ENCODE measurements at regions not wholly inside any gene's neighbourhood (a gene's known extent, or its start where the extent isn't known, plus 50 kb on each side); places are given as distances from the start of the nearest gene placed in this dataset.
A peak's percentile ranks its signal among the peaks of the same experiment; 100 is the strongest.

GRCh38 chr13:106888148-106888547, 320.2 kb upstream of the ARGLU1 start:
- Histone ChIP-seq H3K27me3 (ENCODE audit: control insufficient read depth in 3 of 3, insufficient read depth in 3 of 3, low read length in 3 of 3) (no peaks in the 10 kb centered on the region), H3K36me3 (ENCODE audit: control insufficient read depth in 3 of 3, insufficient read depth in 2 of 3, low read depth in 1 of 3, low read length in 3 of 3) (no peaks in the 10 kb centered on the region), H3K27ac (ENCODE audit: low read depth in 1 of 3, low read length in 2 of 3) (no peak overlapping the region), H3K4me3 (ENCODE audit: low read depth in 1 of 3, low read length in 3 of 3) (no peak overlapping the region), H3K4me1 (ENCODE audit: control insufficient read depth in 3 of 3, insufficient read depth in 2 of 3, low read depth in 1 of 3, low read length in 2 of 3) (no peaks in the 10 kb centered on the region), H3K9me3 (ENCODE audit: control insufficient read depth in 2 of 2, insufficient read depth in 1 of 2, low read depth in 1 of 2, low read length in 1 of 2) (peaks cover 0 to 4% of the 10 kb centered on the region in 2 donors)
- WGBS, 3 donors, result 95 to 100% (median 95%) methylated on average over 2 of the region's 2 CpGs
- DNase-seq, result no peak
- no peak for FAIRE-seq

- no peak overlapping the region for H3K27ac ChIP-seq (ENCODE audit: low read depth in 1 of 3, low read length in 2 of 3)
- H3K36me3 ChIP-seq (ENCODE audit: control insufficient read depth in 3 of 3, insufficient read depth in 2 of 3, low read depth in 1 of 3, low read length in 3 of 3), result no peaks in the 10 kb centered on the region
- H3K4me3 ChIP-seq (ENCODE audit: low read depth in 1 of 3, low read length in 3 of 3), result no peak overlapping the region
- DNase-seq (no peak), FAIRE-seq (no peak)
- 57 to 74% (median 60%) methylated on average over 2 of the region's 2 CpGs for WGBS, 3 donors
- H3K9me3 ChIP-seq (ENCODE audit: control insufficient read depth in 2 of 2, insufficient read depth in 1 of 2, low read depth in 1 of 2, low read length in 1 of 2), result peaks cover 0 to 4% of the 10 kb centered on the region in 2 donors
- no peaks in the 10 kb centered on the region for H3K27me3 ChIP-seq (ENCODE audit: control insufficient read depth in 3 of 3, insufficient read depth in 3 of 3, low read length in 3 of 3)
- H3K4me1 ChIP-seq (ENCODE audit: control insufficient read depth in 3 of 3, insufficient read depth in 2 of 3, low read depth in 1 of 3, low read length in 2 of 3), result no peaks in the 10 kb centered on the region
Observed at GRCh38 chr13:106887686-106888085, 319.7 kb upstream of the ARGLU1 start.

GRCh38 chr13:106883976-106884375, 316.0 kb upstream of the ARGLU1 start:
- Histone ChIP-seq H3K9me3 (ENCODE audit: control insufficient read depth in 2 of 2, insufficient read depth in 1 of 2, low read depth in 1 of 2, low read length in 1 of 2) (peaks cover 0 to 3% of the 10 kb centered on the region in 2 donors), H3K36me3 (ENCODE audit: control insufficient read depth in 3 of 3, insufficient read depth in 2 of 3, low read depth in 1 of 3, low read length in 3 of 3) (no peaks in the 10 kb centered on the region), H3K27me3 (ENCODE audit: control insufficient read depth in 3 of 3, insufficient read depth in 3 of 3, low read length in 3 of 3) (no peaks in the 10 kb centered on the region), H3K4me1 (ENCODE audit: control insufficient read depth in 3 of 3, insufficient read depth in 2 of 3, low read depth in 1 of 3, low read length in 2 of 3) (no peaks in the 10 kb centered on the region), H3K27ac (ENCODE audit: low read depth in 1 of 3, low read length in 2 of 3) (no peak overlapping the region), H3K4me3 (ENCODE audit: low read depth in 1 of 3, low read length in 3 of 3) (no peak overlapping the region)
- FAIRE-seq (no peak), DNase-seq (no peak)

DNA sequence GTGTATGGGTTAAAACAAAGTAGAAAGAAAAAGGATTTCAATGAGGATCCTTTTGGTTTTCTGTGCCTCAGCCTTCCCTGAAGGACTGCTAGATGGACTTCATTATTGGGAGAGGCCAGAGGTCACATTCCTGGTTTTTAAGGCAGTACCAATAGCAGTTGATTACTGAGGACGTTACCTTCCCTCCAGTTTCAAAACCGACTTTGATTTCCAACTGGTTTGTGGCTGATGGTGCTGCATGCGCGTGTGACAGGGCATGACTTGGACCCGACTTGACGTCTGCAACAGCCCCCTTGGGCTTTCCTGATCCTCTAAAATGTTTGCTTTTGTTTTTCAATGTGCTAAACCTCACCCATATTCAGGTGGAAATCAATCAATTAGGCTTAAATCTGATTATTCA, 314.3 kb upstream of the ARGLU1 start:
- Histone ChIP-seq H3K9me3 (ENCODE audit: control insufficient read depth in 2 of 2, insufficient read depth in 1 of 2, low read depth in 1 of 2, low read length in 1 of 2) (peaks cover 0 to 4% of the 10 kb centered on the region in 2 donors), H3K36me3 (ENCODE audit: control insufficient read depth in 3 of 3, insufficient read depth in 2 of 3, low read depth in 1 of 3, low read length in 3 of 3) (no peaks in the 10 kb centered on the region), H3K27ac (ENCODE audit: low read depth in 1 of 3, low read length in 2 of 3) (no peak overlapping the region), H3K4me1 (ENCODE audit: control insufficient read depth in 3 of 3, insufficient read depth in 2 of 3, low read depth in 1 of 3, low read length in 2 of 3) (no peaks in the 10 kb centered on the region), H3K27me3 (ENCODE audit: control insufficient read depth in 3 of 3, insufficient read depth in 3 of 3, low read length in 3 of 3) (no peaks in the 10 kb centered on the region), H3K4me3 (ENCODE audit: low read depth in 1 of 3, low read length in 3 of 3) (no peak overlapping the region)
- FAIRE-seq, result no peak
- DNase-seq, result no peak
- WGBS, 3 donors, result 69 to 78% (median 76%) methylated on average over 6 of the region's 6 CpGs

DNA sequence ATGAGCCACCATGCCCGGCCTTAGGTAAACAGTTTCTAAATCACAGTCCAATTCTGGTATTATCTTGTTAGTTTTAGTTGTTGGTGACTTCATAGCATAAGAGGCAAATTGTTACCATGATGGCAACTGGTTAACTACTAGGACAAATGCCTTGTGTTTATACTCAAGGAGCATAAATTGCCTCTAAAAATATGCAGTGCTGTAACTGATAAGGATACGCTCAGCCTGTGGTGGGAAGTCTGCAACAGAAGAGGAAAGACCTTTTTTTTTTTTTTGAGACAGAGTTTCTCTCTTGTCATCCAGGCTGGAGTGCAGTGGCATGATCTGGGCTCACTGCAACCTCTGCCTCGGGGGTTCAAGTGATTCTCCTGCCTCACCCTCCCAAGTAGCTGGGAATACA, 311.9 kb upstream of the ARGLU1 start:
- Histone ChIP-seq H3K27me3 (ENCODE audit: control insufficient read depth in 3 of 3, insufficient read depth in 3 of 3, low read length in 3 of 3) (no peaks in the 10 kb centered on the region), H3K36me3 (ENCODE audit: control insufficient read depth in 3 of 3, insufficient read depth in 2 of 3, low read depth in 1 of 3, low read length in 3 of 3) (no peaks in the 10 kb centered on the region), H3K4me1 (ENCODE audit: control insufficient read depth in 3 of 3, insufficient read depth in 2 of 3, low read depth in 1 of 3, low read length in 2 of 3) (no peaks in the 10 kb centered on the region), H3K9me3 (ENCODE audit: control insufficient read depth in 2 of 2, insufficient read depth in 1 of 2, low read depth in 1 of 2, low read length in 1 of 2) (peaks cover 0 to 4% of the 10 kb centered on the region in 2 donors), H3K4me3 (ENCODE audit: low read depth in 1 of 3, low read length in 3 of 3) (no peak overlapping the region), H3K27ac (ENCODE audit: low read depth in 1 of 3, low read length in 2 of 3) (no peak overlapping the region)
- 62 to 80% (median 78%) methylated on average over 3 of the region's 3 CpGs for whole genome bisulfite sequencing, 3 donors
- FAIRE-seq (no peak), DNase-seq (no peak)

DNA sequence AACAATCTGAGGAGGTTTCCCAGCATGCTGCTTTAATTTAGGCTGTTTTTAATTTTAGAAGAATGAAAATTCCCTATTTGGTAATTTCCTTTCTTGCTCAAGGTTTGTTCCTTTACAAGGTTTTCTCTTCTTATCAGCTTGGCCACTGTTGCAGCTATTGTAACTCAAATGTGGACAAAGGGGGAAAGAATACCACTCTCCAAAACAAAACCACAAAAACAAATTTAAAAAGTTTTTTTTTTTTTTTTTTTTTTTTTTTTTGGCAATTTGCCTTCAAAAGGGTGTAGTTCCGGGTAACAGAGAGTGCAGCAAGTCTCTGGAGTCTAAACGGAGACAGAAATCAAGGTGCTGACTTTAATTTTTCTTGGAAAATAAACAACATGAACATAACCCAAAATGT, 306.4 kb upstream of the ARGLU1 start:
- Histone ChIP-seq H3K27ac (ENCODE audit: low read depth in 1 of 3, low read length in 2 of 3) (no peak overlapping the region), H3K4me1 (ENCODE audit: control insufficient read depth in 3 of 3, insufficient read depth in 2 of 3, low read depth in 1 of 3, low read length in 2 of 3) (no peaks in the 10 kb centered on the region), H3K4me3 (ENCODE audit: low read depth in 1 of 3, low read length in 3 of 3) (no peak overlapping the region), H3K36me3 (ENCODE audit: control insufficient read depth in 3 of 3, insufficient read depth in 2 of 3, low read depth in 1 of 3, low read length in 3 of 3) (no peaks in the 10 kb centered on the region), H3K27me3 (ENCODE audit: control insufficient read depth in 3 of 3, insufficient read depth in 3 of 3, low read length in 3 of 3) (no peaks in the 10 kb centered on the region), H3K9me3 (ENCODE audit: control insufficient read depth in 2 of 2, insufficient read depth in 1 of 2, low read depth in 1 of 2, low read length in 1 of 2) (peaks cover 0 to 4% of the 10 kb centered on the region in 2 donors)
- no peak for FAIRE-seq
- WGBS, 3 donors, result 27 to 35% (median 28%) methylated on average over 2 of the region's 2 CpGs
- no peak for DNase-seq

GRCh38 chr13:106873810-106874209, 305.9 kb upstream of the ARGLU1 start:
- H3K27ac ChIP-seq (ENCODE audit: low read depth in 1 of 3, low read length in 2 of 3), result no peak overlapping the region
- H3K4me1 ChIP-seq (ENCODE audit: control insufficient read depth in 3 of 3, insufficient read depth in 2 of 3, low read depth in 1 of 3, low read length in 2 of 3), result no peaks in the 10 kb centered on the region
- DNase-seq, result no peak
- peaks cover 0 to 3% of the 10 kb centered on the region in 2 donors for H3K9me3 ChIP-seq (ENCODE audit: control insufficient read depth in 2 of 2, insufficient read depth in 1 of 2, low read depth in 1 of 2, low read length in 1 of 2)
- H3K27me3 ChIP-seq (ENCODE audit: control insufficient read depth in 3 of 3, insufficient read depth in 3 of 3, low read length in 3 of 3), result no peaks in the 10 kb centered on the region
- no peak for FAIRE-seq
- no peak overlapping the region for H3K4me3 ChIP-seq (ENCODE audit: low read depth in 1 of 3, low read length in 3 of 3)
- no peaks in the 10 kb centered on the region for H3K36me3 ChIP-seq (ENCODE audit: control insufficient read depth in 3 of 3, insufficient read depth in 2 of 3, low read depth in 1 of 3, low read length in 3 of 3)
- WGBS, 3 donors, result 33 to 80% (median 64%) methylated on average over 1 of the region's 1 CpG

DNA sequence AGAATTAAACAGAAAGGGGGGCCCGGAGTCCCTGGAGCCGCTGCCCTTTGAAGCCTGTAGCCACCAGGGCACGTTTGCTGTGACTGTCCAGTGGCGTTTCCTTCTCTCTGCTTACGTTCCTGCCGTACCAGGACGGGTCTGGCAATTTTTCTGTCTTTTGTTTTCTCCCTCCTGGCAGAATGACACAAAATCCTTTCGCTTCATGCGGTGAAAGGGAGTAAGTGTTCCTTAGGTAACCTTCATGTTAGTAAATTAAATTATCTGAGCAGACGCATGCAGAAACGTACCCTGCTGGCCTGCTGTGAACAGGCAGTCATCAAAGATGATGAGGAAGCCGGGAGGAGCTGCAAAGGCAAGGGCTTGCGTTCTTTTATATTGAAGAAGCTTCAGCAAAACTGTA, 299.3 kb upstream of the ARGLU1 start:
- Histone ChIP-seq H3K27me3 (ENCODE audit: control insufficient read depth in 3 of 3, insufficient read depth in 3 of 3, low read length in 3 of 3) (no peaks in the 10 kb centered on the region), H3K36me3 (ENCODE audit: control insufficient read depth in 3 of 3, insufficient read depth in 2 of 3, low read depth in 1 of 3, low read length in 3 of 3) (no peaks in the 10 kb centered on the region), H3K9me3 (ENCODE audit: control insufficient read depth in 2 of 2, insufficient read depth in 1 of 2, low read depth in 1 of 2, low read length in 1 of 2) (no peaks in the 10 kb centered on the region), H3K4me1 (ENCODE audit: control insufficient read depth in 3 of 3, insufficient read depth in 2 of 3, low read depth in 1 of 3, low read length in 2 of 3) (no peaks in the 10 kb centered on the region), H3K4me3 (ENCODE audit: low read depth in 1 of 3, low read length in 3 of 3) (no peak overlapping the region), H3K27ac (ENCODE audit: low read depth in 1 of 3, low read length in 2 of 3) (peak overlapping the region in 1 of 3 donors; percentile 27)
- 32 to 57% (median 40%) methylated on average over 13 of the region's 13 CpGs for WGBS, 3 donors
- FAIRE-seq, result no peak
- DNase-seq, result no peak

DNA sequence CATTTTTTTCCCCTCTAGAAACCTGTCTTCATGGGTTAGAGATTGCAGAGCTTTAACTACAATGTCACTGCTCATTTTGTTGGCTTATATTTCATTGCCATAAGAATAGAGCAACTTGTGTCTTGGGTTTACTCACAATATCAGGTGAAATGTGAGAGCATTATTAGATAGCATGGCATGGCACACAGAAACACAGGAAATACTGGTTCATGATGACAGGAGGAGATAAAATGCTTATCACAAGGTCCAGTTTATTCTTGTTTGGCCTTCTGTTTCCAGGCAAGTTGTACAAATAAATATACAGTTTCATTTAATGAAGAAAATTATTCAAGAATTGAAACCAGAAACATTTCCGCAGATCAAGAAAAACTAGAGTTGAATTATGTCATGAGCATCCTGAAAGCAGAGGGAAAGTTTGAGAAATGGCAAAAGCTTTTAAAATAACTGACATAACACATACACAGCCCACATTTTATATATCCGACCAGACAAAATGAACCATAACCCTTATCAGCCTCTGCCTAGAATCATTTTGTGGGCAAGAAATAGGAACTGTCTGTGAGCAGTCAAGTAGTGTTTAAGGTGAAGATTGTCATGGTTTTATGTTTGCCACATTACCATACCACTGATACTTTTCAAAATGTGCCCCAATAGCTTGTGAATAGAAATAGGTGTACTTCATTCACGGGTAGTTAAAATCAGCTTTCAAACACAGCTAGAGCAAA, 297.9 kb upstream of the ARGLU1 start:
- H3K36me3 ChIP-seq (ENCODE audit: control insufficient read depth in 3 of 3, insufficient read depth in 2 of 3, low read depth in 1 of 3, low read length in 3 of 3), result no peaks in the 10 kb centered on the region
- no peaks in the 10 kb centered on the region for H3K27me3 ChIP-seq (ENCODE audit: control insufficient read depth in 3 of 3, insufficient read depth in 3 of 3, low read length in 3 of 3)
- FAIRE-seq (no peak), DNase-seq (no peak)
- no peak overlapping the region for H3K27ac ChIP-seq (ENCODE audit: low read depth in 1 of 3, low read length in 2 of 3)
- no peak overlapping the region for H3K4me3 ChIP-seq (ENCODE audit: low read depth in 1 of 3, low read length in 3 of 3)
- H3K4me1 ChIP-seq (ENCODE audit: control insufficient read depth in 3 of 3, insufficient read depth in 2 of 3, low read depth in 1 of 3, low read length in 2 of 3), result no peaks in the 10 kb centered on the region
- WGBS, 3 donors, result 59 to 62% (median 62%) methylated on average over 3 of the region's 3 CpGs
- no peaks in the 10 kb centered on the region for H3K9me3 ChIP-seq (ENCODE audit: control insufficient read depth in 2 of 2, insufficient read depth in 1 of 2, low read depth in 1 of 2, low read length in 1 of 2)
